HL-60 (cell line): ENCODE measurements at regions not wholly inside any gene's neighbourhood (a gene's known extent, or its start where the extent isn't known, plus 50 kb on each side); places are given as distances from the start of the nearest gene placed in this dataset.

Source experiments
- DNase-seq, 2 experiments: peaks; one replicate each; pipeline ENCODE4 v3.0.0-alpha.2; 2010 to 2020; ENCODE audit warnings: low read depth in 1 of 2, low spot score in 1 of 2
- H3K27ac ChIP-seq: fragments of 250-450 bp; sonication (Bioruptor Pico); replicated peaks from 2 replicates; pipeline ENCODE4 v1.5.1; 2020; ENCODE audit warnings: mild to moderate bottlenecking, moderate library complexity
- H3K27me3 ChIP-seq: fragments of 250-450 bp; sonication (Bioruptor Pico); 2 replicates; pipeline ENCODE4 v1.5.1; 2021; ENCODE audit warnings: mild to moderate bottlenecking, moderate library complexity; ENCODE audit not compliant: insufficient read depth, poor library complexity, severe bottlenecking
- H3K4me3 ChIP-seq: replicated peaks from 2 replicates; pipeline ENCODE4 v1.5.1; 2011; ENCODE audit warnings: mild to moderate bottlenecking, control low read depth, low read length; ENCODE audit not compliant: insufficient read depth
- CTCF ChIP-seq: IDR thresholded peaks from one replicate; pipeline ENCODE4 v1.5.1; 2011; ENCODE audit warnings: low read length, control low read depth, inconsistent platforms; ENCODE audit not compliant: insufficient read depth
- GABPA ChIP-seq: IDR thresholded peaks from 2 replicates; pipeline ENCODE4 v1.6.1; 2012; ENCODE audit warnings: low read depth
- POLR2AphosphoS5 ChIP-seq: IDR thresholded peaks from 2 replicates; pipeline ENCODE4 v1.6.1; 2012; ENCODE audit warnings: low read depth
- REST ChIP-seq: IDR thresholded peaks from 2 replicates; pipeline ENCODE4 v1.6.1; 2012; ENCODE audit warnings: low read depth; ENCODE audit not compliant: insufficient replicate concordance
- SPI1 ChIP-seq: IDR thresholded peaks from 2 replicates; pipeline ENCODE4 v1.6.1; 2012; ENCODE audit warnings: low read depth, mild to moderate bottlenecking, borderline replicate concordance

- no peak for TF ChIP-seq SPI1
- TF ChIP-seq CTCF, result no peak
- TF ChIP-seq REST, result no peak
- TF ChIP-seq GABPA, result no peak
- peak in 1 of 2 experiments; percentile 32 for DNase-seq
- H3K27me3 ChIP-seq, result no peaks in the 10 kb centered on the region
- H3K4me3 ChIP-seq, result no peak overlapping the region
- no peak overlapping the region for H3K27ac ChIP-seq
These were observed 1007.9 kb upstream of the CITED2 start for GRCh38 chr6:140382355-140382754.

GRCh38 chr6:140380427-140381218 is 1006.2 kb upstream of the CITED2 start:
- peak; percentile 15 to 46 for DNase-seq

More at GRCh38 chr6:140380427-140381218, 1006.2 kb upstream of the CITED2 start:
- H3K27ac ChIP-seq, result peak overlapping the region; percentile 31
- no peaks in the 10 kb centered on the region for H3K27me3 ChIP-seq
- TF ChIP-seq CTCF (no peak), SPI1 (no peak), GABPA (no peak), REST (no peak), POLR2AphosphoS5 (no peak)
- no peak overlapping the region for H3K4me3 ChIP-seq
